Hepatocyte (in vitro differentiated cells): ENCODE measurements at regions not wholly inside any gene's neighbourhood (a gene's known extent, or its start where the extent isn't known, plus 50 kb on each side); places are given as distances from the start of the nearest gene placed in this dataset.
A peak's percentile ranks its signal among the peaks of the same experiment; 100 is the strongest.

Source experiments
- DNase-seq: peaks from one replicate; pipeline ENCODE4 v3.0.0-alpha.2; 2016; ENCODE audit warnings: low spot score
- H2AFZ ChIP-seq: fragments of 200-600 bp; sonication (generic); 2 replicates; pipeline ENCODE4 v1.6.0; 2016; ENCODE audit warnings: antibody characterized with exemption, mild to moderate bottlenecking
- H3K27ac ChIP-seq: fragments of 200-600 bp; sonication (generic); 2 replicates; pipeline ENCODE4 v1.5.1; 2016; ENCODE audit warnings: mild to moderate bottlenecking
- H3K27me3 ChIP-seq: fragments of 200-600 bp; sonication (generic); 2 replicates; pipeline ENCODE4 v1.6.1; 2016
- H3K36me3 ChIP-seq: fragments of 200-600 bp; sonication (generic); replicated peaks from 2 replicates; pipeline ENCODE4 v1.5.1; 2016; ENCODE audit warnings: low read depth; ENCODE audit not compliant: insufficient read depth
- H3K4me1 ChIP-seq: fragments of 200-600 bp; sonication (generic); 2 replicates; pipeline ENCODE4 v1.5.1; 2016; ENCODE audit warnings: mild to moderate bottlenecking, moderate library complexity; ENCODE audit not compliant: insufficient read depth
- H3K4me2 ChIP-seq: fragments of 200-600 bp; sonication (generic); 2 replicates; pipeline ENCODE4 v1.6.0; 2016
- H3K4me3 ChIP-seq: fragments of 200-600 bp; sonication (generic); 2 replicates; pipeline ENCODE4 v1.5.1; 2016; ENCODE audit warnings: mild to moderate bottlenecking
- H3K79me2 ChIP-seq: fragments of 200-600 bp; sonication (generic); 2 replicates; pipeline ENCODE4 v1.6.0; 2017; ENCODE audit warnings: mild to moderate bottlenecking
- H3K9me2 ChIP-seq: fragments of 200-600 bp; sonication (generic); replicated peaks from 2 replicates; pipeline ENCODE4 v1.6.0; 2017; ENCODE audit warnings: mild to moderate bottlenecking; ENCODE audit not compliant: insufficient read depth
- H3K9me3 ChIP-seq: fragments of 200-600 bp; sonication (generic); 2 replicates; pipeline ENCODE4 v1.5.1; 2016; ENCODE audit warnings: low read depth, mild to moderate bottlenecking
- H4K20me1 ChIP-seq: fragments of 200-600 bp; sonication (generic); 2 replicates; pipeline ENCODE4 v1.6.0; 2016; ENCODE audit warnings: mild to moderate bottlenecking; ENCODE audit not compliant: insufficient read depth, poor library complexity, severe bottlenecking
- EZH2 ChIP-seq: fragments of 200-600 bp; sonication (generic); IDR thresholded peaks from 2 replicates; pipeline ENCODE4 v1.6.1; 2016; ENCODE audit warnings: antibody characterized with exemption, mild to moderate bottlenecking, borderline replicate concordance
- EZH2phosphoT487 ChIP-seq: fragments of 200-600 bp; sonication (generic); IDR thresholded peaks from one replicate; pipeline ENCODE4 v1.6.1; 2018; ENCODE audit warnings: antibody characterized with exemption, mild to moderate bottlenecking, low read depth, moderate library complexity; ENCODE audit not compliant: unreplicated experiment, severe bottlenecking
- WGBS: methylation state at CpG from one replicate; pipeline ENCODE4 v1.1.6; 2016; ENCODE audit warnings: low lambda C conversion rate; ENCODE audit errors: missing lambda C conversion rate; 5-methylcytosine and 5-hydroxymethylcytosine counted together
- TF ChIP-seq, protein P1 (sequence below): fragments of 200-600 bp; sonication (generic); IDR thresholded peaks from 2 replicates; pipeline ENCODE4 v1.5.1; 2016; ENCODE audit warnings: antibody characterized with exemption, mild to moderate bottlenecking; ENCODE audit not compliant: poor library complexity

DNA sequence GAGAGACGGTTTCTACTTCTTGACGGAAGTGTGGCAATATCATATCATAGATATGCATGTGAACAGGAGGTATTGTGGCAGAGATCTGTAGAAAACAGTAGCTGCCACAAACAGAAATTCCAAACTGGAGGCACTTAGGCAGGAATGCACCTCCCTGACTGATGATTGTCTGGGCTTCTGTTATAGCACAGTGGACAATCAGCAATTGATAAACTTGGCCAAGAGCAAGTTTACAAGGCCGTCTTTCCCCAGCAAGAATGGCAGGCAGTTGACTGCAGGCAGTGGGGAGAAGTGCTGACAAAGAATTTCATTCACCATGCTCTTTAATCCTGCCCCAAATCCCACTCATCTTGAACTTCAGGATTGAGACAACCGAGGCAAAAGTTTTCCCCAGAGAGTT is 114.4 kb upstream of the STOX2 start:
- H3K27me3 ChIP-seq = no peaks in the 10 kb centered on the region
- no peaks in the 10 kb centered on the region for H3K79me2 ChIP-seq
- no peak overlapping the region for H2AFZ ChIP-seq
- H4K20me1 ChIP-seq = no peaks in the 10 kb centered on the region
- H3K9me3 ChIP-seq = no peaks in the 10 kb centered on the region
- H3K36me3 ChIP-seq = no peaks in the 10 kb centered on the region
- no peak overlapping the region for H3K4me3 ChIP-seq
- 66% methylated on average over 4 of the region's 4 CpGs for WGBS
- TF ChIP-seq, protein P1, sequence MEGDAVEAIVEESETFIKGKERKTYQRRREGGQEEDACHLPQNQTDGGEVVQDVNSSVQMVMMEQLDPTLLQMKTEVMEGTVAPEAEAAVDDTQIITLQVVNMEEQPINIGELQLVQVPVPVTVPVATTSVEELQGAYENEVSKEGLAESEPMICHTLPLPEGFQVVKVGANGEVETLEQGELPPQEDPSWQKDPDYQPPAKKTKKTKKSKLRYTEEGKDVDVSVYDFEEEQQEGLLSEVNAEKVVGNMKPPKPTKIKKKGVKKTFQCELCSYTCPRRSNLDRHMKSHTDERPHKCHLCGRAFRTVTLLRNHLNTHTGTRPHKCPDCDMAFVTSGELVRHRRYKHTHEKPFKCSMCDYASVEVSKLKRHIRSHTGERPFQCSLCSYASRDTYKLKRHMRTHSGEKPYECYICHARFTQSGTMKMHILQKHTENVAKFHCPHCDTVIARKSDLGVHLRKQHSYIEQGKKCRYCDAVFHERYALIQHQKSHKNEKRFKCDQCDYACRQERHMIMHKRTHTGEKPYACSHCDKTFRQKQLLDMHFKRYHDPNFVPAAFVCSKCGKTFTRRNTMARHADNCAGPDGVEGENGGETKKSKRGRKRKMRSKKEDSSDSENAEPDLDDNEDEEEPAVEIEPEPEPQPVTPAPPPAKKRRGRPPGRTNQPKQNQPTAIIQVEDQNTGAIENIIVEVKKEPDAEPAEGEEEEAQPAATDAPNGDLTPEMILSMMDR = no peak
- TF ChIP-seq EZH2 (no peak), EZH2phosphoT487 (no peak)
- no peaks in the 10 kb centered on the region for H3K9me2 ChIP-seq
- no peak for DNase-seq
- H3K4me2 ChIP-seq = no peak overlapping the region
- no peak overlapping the region for H3K27ac ChIP-seq
- H3K4me1 ChIP-seq = no peaks in the 10 kb centered on the region

DNA sequence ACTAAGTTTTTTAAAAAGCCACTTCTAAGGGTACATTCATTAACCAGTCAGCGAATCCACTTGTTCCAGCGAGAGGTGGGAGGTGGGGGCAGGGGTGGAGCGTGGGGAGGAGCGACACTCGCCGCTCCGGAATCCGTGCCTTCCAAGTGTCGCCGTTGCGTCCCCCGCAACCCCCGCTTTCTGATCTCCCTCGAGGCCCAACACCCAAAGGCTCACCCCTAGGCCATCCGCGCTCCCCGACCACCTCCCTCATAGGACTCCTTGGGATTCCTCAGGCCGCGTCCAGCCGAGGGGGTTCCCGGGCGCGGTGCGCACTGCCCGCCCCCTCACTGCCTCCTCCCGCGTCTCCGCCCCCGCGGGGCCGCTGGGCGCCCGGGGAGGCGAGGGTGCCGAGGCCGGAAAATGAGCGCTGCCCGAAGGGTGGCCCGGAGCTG is 108.1 kb upstream of the STOX2 start:
- 1% methylated on average over 23 of the region's 39 CpGs for WGBS
- Histone ChIP-seq H3K9me3 (no peaks in the 10 kb centered on the region), H3K36me3 (no peaks in the 10 kb centered on the region), H2AFZ (peak overlapping the region; percentile 91), H3K4me3 (peak overlapping the region; percentile 76), H3K4me2 (peak overlapping the region; percentile 98), H3K27ac (peak overlapping the region; percentile 73), H4K20me1 (no peaks in the 10 kb centered on the region), H3K4me1 (peaks cover 6% of the 10 kb centered on the region), H3K79me2 (peaks cover 2% of the 10 kb centered on the region), H3K9me2 (no peaks in the 10 kb centered on the region), H3K27me3 (peaks cover 18% of the 10 kb centered on the region)
- TF ChIP-seq EZH2 = no peak
- TF ChIP-seq EZH2phosphoT487 = no peak
- TF ChIP-seq, protein P1 = no peak
- peak; percentile 35 for DNase-seq

DNA sequence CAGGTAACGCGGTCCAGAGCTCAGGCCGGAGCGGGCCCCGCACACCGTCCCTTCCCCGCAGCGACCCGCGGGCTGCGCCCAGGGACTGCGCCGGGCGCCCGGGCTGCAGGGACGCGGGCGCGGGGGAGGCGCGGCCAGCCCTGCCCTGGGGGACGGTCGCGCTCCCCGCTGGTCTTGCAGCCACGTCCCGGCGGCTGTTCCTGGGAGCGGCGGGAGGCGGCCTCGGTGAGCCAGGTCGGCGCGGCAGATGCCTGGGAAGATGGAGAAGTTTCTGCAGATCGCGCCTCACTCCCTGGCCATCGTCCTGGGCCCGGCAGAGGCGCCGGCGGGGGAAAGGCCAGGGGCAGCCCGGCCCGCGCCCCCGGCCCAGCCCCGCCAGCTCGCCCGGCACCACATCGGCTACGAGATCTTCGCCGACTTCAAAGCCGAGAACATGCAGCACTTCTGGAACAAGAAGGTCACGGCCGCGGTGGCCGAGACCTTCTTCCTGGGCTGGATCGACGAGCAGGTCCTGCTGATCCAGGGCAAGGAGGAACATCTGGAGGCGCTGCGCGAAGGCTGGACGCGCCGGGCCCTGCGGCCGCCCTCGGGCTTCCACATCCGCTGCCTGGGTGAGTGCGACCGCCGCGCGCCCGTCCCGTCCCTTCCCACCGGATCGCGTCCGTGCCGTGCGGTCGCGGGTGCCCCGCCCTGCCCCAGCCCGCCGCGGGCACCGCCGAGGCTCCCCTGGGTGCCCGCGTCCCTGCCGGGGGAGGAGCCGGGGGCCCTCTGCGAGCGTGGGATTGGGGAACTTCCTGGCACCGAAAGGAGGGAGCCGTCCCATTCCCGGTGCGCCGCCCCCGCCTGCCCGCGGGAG is 107.4 kb upstream of the STOX2 start:
- peaks cover 2% of the 10 kb centered on the region for H3K79me2 ChIP-seq
- H4K20me1 ChIP-seq = no peaks in the 10 kb centered on the region
- no peaks in the 10 kb centered on the region for H3K9me3 ChIP-seq
- peaks cover 18% of the 10 kb centered on the region for H3K27me3 ChIP-seq
- peak overlapping the region; percentile 76 for H3K4me3 ChIP-seq
- peak overlapping the region; percentile 73 for H3K27ac ChIP-seq
- H2AFZ ChIP-seq = peak overlapping the region; percentile 91
- H3K36me3 ChIP-seq = no peaks in the 10 kb centered on the region
- WGBS = 1% methylated on average over 70 of the region's 105 CpGs
- H3K4me1 ChIP-seq = peaks cover 6% of the 10 kb centered on the region
- H3K9me2 ChIP-seq = no peaks in the 10 kb centered on the region
- TF ChIP-seq EZH2phosphoT487 = no peak
- TF ChIP-seq EZH2 = no peak
- TF ChIP-seq, protein P1 = no peak
- peak overlapping the region; percentile 98 for H3K4me2 ChIP-seq
- DNase-seq = peak; percentile 65
